Thyroid gland (tissue), 4 donors: ENCODE measurements at regions not wholly inside any gene's neighbourhood (a gene's known extent, or its start where the extent isn't known, plus 50 kb on each side); places are given as distances from the start of the nearest gene placed in this dataset.

Experiments used
- CTCF ChIP-seq, 6 experiments: fragments of 200-600 bp in 3 of 6; fragments of 450-650 bp in 3 of 6; sonication (generic) in 3 of 6; IDR thresholded peaks; one replicate each; pipeline ENCODE4 v1.5.1; 2016 to 2019; ENCODE audit warnings: antibody characterized with exemption in 6 of 6, mild to moderate bottlenecking in 2 of 6, inconsistent platforms in 1 of 6, moderate library complexity in 1 of 6
- POLR2A ChIP-seq, 2 donors: fragments of 450-650 bp; IDR thresholded peaks; one replicate each; pipeline ENCODE4 v1.6.1; 2017; ENCODE audit warnings: antibody characterized with exemption in 2 of 2, mild to moderate bottlenecking in 2 of 2, moderate library complexity in 1 of 2

GRCh38 chr9:118521261-118521660 is 817.1 kb downstream of the TLR4 start:
- TF ChIP-seq CTCF (IDR thresholded peaks at IDR 0.05) = no peak
- TF ChIP-seq POLR2A (IDR thresholded peaks at IDR 0.05) = no peak
